Activated CD4-positive, alpha-beta T cell treated with anti-CD3 and anti-CD28 coated beads for 1 hour (primary cell): ENCODE measurements at regions not wholly inside any gene's neighbourhood (a gene's known extent, or its start where the extent isn't known, plus 50 kb on each side); places are given as distances from the start of the nearest gene placed in this dataset.

Experiments used
- DNase-seq: peaks from one replicate; pipeline ENCODE4 v3.0.0-alpha.2; 2020

DNA sequence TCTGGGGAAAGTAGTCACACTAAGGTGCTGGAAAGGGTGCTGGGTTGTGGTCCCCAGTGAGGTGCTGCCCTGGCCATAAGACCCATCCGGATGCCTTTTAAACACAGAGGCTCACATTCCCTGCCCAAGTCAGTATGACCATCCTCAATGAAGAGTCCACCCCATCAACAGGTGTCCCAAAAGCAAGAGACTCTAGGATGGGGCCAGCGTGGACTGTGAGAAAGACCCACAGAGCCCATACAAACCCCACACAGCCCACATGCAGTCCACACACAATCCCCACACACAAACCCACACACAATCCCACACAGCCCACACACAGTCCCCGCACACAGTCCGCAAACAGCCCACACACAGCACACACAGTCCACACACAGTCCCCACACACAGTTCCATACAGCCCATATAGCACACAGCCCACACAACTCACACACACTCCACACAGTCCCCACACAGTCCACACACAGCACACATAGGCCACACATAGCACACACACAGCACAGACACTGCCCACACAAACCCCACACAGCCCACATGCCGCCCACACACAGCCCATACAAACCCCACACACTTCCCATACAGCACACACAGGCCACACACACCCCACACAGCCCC lies 241.4 kb upstream of the SALL3 start:
- DNase-seq: no peak

DNA sequence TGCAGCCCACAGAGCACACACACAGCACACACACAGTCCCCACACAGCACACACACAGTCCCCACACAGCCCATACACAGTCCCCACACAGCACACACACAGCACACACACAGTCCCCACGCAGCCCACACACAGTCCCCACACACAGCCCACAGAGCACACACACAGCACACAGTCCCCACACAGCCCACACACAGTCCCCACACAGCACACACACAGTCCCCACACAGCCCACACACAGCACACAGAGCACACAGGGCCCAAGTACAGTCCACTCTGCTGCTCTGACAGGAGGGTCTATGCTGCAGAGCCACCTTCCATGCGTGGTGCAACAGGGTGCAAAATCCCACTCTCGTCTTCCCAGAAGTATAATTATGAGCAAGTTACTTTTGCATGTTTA lies 240.5 kb upstream of the SALL3 start:
- DNase-seq: no peak

DNA sequence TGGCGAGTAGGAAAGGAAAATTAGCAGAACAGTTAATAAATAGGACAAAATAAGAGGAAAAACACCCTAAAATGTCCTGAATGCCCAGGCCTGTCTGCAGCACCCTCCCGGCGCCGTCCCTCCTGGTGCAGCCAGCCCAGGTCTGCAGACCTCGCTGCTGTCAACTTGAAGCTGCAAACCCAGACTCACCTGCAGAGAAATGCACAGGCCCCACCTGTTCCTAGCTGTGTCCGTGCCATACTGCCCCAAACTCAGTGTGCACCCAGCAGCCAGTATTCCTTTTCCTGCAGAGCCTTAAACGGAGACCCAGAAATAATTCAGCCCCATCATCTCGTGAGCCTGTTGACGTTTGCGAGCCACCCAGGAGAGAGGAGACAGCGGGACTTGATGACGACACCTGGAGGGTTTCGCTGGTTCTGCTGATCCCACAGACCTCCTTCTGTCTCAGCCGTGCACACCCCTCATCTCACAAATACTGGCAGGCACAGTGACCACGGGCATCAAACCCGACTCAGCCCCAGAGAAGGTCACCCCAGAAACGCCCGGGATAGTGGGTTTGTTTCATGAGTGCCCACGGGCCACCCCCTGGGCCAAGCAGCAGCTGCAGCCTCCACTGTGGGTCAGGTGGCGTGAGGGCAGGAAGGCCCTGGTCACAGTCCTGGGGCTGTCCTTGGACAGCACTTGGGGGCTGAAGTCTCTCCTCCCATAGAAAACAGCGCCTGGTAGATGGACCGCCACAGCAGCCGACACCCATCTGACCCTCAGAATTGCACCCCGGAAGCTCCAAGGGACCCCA lies 239.5 kb upstream of the SALL3 start:
- no peak for DNase-seq

DNA sequence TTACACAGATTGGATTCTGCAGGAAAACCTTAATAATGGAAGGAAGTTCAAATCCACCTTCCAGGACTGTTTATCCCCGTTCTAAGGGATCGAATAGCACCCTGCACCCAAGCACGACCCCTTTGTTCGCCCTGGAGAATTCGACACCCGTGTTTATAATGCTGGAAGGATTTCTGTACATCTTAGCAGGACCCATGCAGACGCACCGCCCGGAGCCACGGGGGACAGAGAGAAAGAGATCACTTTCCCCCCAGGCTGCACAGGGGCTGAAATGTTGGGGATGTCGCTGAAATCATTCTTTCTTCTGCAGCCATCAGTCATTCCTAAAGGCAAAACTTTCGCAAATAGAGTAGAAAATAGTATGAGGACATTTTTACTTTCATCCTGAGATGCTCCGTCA lies 238.7 kb upstream of the SALL3 start:
- no peak for DNase-seq

DNA sequence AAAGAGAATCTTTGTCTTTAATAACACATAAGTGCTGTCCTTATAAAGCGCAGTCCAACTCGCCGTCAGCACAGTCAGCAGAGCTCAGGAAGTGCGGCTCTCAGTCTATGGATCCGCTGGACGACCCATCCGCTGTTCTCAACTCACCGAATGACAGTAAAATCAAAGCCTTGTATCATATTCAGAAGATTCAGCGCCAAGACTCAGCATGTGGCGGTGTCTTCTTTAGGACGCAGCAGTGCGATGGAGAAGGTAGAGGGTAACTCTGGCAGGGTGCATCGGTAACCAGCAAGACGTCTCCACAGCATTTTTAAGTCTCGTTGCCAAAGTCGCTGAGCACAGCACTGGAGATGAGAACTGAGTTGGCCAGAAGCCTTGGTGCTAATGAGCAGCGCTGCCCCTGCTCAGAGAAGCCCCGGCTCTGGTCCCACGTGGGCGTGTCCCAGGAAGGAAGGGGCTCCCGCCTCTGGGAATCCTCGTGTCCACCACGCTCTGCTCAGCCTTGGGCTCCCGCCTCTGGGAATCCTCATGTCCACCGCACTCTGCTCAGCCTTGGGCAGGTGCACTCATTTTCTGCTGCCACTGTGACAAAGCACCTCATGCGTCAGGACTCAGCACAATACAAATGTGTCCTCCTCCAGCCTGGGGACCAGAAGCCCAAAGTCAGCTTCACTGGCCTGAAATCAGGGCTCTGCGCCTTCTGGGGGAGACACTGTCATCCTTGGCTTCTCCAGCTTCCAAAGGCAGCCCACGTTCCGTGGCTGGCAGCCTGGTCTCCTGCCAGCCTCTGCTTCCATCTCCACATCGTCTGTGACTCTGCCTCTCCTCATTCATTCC lies 238.0 kb upstream of the SALL3 start:
- no peak for DNase-seq

DNA sequence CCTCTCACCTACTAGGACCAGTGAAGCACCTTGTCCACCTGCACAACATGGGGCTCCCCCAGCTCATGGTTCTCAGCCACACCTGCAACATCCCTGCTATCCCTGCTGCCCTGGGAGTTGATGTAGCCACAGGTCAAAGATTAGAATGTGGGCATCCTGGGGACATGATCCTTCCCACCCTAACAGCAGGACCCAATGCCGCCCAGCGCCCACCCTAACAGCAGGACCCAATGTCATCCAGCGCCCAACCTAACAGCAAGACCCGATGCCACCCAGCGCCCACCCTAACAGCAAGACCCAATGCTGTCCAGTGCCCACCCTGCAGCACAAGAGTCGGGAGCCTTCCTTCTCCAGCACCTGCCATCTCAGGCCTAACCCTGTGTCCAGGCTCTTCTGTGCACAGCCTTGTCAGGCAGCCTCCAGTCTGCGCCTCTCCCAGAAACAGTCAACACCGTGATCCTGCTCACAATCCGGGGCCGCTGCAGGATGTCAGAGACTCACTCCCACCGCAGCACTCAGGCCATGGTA lies 237.3 kb upstream of the SALL3 start:
- no peak for DNase-seq

DNA sequence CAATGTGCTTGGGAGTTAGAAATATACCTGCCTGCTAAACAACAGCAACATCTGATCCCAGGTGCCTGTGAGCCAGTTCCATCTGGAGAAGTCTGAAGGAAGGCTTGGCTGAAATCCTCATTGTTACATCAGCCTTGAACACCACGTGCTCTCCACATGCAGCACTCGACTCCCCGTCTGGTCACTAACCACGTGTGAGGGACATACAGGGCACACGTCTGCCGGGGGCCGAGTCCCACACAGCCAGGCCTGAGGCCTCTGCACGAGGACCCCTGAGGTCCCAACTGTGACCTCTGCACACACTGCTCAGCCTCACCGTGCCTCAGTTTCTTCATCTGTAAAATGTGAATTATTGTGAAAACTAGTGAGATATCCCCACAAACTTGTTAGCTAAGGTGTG lies 236.5 kb upstream of the SALL3 start:
- DNase-seq: no peak

DNA sequence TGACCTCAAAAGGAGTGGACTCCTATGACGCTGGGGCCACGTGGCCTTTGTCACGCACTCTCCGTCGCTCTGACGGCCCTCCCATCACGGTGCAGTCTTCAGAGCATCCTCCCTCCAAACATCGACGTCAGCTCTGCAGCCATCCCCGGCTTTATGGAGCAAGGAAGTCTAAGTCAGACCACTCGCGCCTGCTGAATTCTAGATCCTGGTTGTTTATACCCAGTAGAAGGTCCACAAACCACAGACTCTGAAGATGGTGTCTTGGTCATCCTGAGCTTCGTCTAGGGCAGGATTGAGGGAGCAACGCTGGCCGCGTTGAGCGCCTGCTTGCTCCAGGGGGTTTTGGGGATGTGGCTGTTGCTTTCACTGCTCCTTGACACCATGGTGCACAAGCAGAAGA lies 228.0 kb upstream of the SALL3 start:
- no peak for DNase-seq

DNA sequence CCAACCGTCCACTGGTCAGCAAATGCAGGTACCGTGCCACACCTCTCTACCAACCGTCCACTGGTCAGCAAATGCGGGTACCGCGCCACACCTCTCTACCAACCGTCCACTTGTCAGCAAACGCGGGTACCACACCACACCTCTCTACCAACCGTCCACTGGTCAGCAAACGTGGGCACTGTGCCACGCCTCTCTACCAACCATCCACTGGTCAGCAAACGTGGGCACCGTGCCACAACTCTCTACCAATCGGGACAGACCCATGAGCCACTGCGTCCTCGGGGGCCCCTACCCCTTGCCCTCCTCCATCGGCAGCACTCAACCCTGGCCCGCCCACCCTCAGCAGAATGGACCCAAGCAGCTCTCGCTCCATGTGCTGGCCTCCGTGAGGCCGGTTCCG lies 226.4 kb upstream of the SALL3 start:
- DNase-seq: no peak

DNA sequence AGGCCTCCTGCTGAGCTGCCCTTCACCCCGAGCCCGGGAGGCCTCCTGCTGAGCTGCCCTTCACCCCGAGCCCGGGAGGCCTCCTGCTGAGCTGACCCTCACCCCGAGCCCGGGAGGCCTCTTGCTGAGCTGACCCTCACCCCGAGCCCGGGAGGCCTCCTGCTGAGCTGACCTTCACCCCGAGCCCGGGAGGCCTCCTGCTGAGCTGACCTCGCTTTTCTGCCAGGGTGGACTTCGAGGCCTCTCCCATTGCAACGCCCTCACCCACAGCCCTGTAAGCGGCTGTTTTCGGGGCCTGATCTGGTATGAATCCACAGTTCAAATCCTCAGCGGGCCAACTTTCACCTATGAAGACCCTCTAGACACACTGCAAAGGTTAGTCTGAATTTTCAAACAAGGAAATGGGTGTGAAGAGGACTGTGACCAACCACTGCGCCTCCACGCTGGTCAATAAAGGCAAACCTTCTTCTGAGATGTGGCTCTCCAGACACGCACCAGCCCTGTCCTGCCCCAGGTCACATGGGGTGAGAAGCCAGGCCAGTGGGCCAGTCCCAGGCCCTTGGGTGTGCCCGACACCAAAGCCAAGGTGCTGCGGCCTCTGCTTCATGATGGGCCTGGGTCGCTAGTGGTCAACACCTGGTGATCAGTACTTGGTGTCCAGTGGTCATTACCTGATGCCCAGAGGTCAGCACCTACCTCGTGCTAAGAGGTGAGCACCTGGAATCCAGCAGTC lies 225.1 kb upstream of the SALL3 start:
- DNase-seq: no peak

DNA sequence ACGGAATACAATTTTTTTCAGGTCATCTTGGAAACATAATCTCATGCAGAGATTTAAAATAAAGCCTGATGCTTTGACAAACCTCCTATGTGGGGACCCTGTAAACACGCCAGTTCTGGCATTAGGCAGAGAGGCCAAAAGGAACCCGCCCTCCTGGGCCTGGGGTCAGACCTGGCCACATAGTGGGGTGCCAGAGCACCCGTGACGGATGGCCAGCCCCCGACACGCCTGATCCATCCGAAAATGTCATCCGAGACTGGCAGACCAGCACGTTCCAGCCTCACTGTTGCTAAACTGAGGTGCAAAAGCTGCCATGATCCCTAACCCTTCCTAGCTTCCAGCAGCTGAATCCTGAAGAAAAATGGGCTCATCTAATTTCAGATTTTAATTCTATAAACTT lies 222.6 kb upstream of the SALL3 start:
- no peak for DNase-seq

DNA sequence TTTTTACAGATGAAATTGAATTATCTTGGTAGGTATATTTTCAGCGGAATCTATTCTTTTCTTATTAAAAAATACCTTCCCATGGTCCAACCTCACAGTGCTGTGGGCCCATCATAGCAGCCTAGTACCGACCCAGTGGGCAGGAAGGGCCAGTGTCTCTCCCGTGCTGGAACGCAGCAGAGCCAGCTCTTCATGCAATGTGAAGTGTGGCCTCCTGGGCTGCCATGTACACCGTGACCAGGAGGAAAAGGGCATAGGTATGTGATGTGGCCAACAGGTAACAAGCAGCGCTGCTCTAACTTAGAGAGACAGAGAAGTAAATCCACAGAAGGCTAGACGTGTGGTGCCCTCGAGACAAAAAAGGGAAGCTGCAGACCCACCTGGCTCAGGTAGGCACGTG lies 221.1 kb upstream of the SALL3 start:
- no peak for DNase-seq

DNA sequence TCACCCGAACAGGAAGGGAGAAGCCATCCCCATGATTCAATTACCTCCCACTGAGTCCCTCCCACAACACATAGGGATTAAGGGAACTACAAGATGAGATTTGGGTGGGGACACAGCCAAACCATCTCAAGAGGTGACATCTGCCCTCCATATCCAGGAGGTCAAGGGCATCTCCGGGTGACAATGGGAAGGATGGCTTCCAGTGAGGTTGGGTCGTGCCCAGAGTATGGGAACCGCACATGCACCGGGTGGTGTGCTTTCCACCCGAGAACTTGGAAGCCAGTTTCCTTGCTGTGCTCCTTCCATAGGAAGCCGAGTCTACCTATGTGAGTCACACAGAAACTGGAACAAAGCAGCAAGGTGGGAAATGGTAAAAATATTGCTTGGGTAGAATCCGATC lies 216.9 kb upstream of the SALL3 start:
- DNase-seq: no peak

DNA sequence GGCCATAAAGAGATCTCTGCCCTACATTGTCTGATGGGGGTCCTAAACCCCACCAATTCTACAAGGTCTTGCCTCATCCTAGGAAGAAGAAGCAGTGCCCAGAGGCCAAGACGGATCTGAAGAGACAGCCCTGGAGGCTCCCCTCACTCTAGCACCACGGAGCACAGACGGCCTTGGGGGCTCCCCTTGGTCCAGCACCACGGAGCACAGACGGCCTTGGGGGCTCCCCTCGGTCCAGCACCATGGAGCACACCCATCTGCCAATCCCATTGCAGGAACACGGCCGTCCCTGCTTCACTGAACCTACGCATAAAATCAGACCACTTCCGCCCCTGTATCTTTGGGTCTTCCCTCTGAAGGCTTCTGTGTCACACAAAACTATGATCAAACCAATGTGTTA lies 215.1 kb upstream of the SALL3 start:
- DNase-seq: no peak

DNA sequence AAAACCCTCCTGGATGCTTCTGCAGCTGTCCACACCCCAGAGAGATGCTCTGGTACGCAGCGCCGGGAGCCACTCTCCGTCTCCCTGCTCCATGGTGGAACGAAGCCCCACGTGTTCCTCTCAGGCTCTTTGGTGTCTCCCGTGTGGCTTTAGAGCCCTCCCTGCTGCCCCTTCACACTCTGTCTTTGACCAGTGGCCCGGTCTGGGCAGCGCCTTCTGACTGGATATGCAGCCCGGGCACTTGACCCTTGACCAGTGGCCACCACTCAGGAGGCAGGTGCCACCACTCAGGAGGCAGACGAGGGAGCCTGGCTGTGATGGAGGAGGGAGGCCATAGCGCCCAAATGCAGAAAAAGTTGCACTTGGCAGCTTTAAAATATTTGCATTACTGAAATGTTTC lies 214.5 kb upstream of the SALL3 start:
- no peak for DNase-seq

DNA sequence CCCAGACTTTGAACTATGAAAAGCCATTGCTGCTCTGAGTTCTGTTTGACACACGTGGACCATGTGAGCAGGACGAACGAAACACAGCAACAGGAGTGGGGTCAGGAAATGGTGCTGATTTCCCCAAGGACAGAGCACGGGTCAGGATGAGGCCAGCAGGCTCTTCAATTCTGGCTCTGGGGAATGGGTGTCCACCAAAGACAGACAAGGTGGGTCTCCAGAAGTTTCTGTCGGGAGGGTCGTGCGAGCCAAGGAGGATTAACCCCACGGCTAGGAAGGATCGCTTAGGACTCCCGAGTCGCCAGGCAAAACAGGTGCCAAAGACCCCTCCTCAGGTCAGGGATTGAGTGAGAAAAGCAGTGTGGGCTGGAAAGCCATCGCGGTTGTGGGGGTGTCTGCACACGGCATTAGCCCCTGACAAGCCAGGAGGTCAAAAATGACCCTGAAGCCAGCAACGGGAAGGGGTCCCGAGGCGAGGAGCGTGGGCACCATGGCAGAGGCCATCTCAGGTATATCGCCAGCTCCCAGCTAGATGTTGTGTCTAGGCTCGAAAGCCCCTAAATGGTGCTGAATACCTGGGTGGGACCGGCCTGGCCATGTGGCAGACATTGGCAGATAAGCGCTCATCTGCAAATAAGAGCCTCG lies 213.9 kb upstream of the SALL3 start:
- no peak for DNase-seq

DNA sequence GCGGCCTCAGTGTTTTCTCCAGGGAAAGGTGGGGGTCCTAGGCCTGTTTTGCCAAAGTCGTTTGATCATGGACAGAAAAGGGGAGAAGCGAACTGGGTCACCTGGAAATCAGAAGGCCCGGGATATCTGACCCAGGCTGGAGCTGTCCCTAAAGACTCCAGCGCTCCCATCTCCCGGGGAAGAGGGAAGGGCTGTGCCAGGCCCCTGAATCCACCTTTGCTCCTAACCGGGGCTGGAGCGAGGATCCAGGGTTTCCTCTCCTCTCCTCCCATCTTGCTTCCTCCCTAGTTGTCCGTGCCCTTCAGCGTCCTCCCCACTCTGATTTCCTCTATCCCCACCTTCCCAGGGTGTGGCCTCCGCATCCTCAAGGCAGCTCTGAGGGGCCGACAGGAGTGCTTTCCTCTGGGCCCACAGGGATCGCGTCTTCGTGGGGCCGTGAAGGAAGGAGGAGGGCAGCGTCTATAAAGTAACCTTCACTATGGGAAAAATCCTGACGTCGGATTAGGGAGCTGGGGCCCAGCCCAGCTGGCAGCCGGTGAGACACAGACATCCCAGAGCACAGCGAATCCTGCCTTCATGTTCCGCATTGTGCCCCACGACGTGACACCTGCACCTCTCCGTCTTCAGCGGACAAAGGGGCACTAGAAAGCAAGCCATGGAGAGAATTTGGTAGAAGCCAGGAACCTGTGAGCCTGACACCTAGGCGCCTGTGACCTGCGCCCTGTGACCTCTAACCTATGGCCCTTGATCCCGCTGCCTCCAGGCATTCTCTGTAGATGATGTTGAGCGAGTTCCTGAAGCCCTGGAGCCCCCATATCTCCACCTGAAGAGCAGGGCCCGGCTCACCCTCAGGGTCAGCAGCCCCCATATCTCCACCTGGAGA lies 212.7 kb upstream of the SALL3 start:
- DNase-seq: no peak

DNA sequence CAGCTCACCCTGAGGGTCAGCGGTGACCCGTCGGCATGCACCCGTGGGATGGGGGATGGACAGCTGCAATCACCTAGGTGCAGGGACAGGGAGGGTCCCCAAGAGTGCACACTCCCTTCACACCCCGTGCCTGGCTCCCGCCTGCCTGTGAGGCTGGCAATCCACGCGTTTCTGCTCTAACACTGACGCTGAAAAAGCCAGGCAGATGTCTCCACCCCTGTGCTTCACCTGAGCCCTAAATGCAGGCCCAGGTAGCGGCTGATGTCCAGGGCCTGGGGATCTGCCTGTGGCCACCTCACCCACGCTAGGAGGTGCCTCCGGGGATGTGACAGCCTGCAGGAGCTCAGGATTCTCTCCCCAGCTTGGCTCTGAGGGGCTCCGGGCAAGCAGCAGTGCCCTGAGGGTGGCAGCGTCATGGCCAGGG lies 212.0 kb upstream of the SALL3 start:
- DNase-seq: no peak

DNA sequence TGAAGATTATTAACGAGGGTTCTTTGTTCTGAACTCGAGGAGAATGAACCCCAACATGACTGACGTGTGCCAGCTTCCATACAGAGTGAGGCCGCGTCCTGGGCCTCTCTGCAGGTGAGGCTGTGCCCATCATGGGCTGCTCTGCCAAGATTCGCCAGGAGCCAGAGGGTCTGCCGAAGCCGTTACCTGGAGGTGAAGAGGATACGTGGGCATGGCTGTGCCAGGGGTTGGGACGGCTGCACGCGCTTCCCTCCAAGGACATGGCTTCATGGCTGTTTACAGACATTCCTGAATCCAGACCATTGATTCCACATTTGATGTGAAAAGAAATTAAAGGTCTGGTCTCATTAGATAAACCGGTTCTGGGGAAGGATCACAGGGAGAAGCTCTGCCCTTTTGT lies 211.4 kb upstream of the SALL3 start:
- no peak for DNase-seq

DNA sequence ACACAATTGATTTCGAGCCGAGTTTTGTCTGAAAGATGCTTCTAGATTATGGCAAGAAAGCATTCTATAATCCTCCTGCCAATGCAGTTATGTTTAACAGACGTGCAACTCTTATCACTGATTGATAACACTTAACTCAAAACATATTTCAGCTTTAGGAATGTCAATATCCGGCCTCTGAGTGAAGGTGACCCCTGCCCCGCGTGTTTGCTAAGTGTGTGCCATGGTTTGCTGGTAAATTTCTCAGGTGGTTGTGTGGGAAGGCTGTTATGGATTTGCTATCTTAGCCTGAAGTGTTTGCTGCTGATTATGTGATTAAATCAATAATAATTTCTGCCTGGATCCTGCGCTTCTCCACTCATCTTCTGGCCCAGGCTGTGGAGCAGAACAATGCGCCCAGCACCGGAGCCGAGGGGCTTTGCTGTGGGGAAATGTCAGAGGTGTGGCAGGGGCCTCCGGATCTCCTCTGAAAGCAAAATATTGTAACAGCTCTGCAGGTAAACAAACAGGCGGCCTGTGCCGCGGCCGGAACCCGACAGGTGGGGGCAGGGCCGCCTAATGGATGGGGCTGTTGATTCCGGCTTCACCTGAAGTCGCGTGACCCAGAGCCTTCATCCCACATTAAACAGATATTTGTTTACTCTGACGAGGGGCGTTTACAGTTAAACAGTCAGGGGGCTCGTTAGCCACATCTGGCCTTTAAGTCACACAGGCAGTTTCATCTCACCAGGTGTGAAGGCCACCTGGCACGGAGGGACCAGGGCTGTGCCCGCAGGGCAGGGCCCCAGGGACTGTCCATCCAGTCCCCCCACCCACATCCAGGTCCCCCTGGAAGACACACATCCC lies 210.7 kb upstream of the SALL3 start:
- DNase-seq: no peak
